Endothelial cell (in vitro differentiated cells): ENCODE measurements at regions not wholly inside any gene's neighbourhood (a gene's known extent, or its start where the extent isn't known, plus 50 kb on each side); places are given as distances from the start of the nearest gene placed in this dataset.

ENCODE experiments used
- DNase-seq: peaks from one replicate; pipeline ENCODE4 v3.0.0; 2021; ENCODE audit warnings: low spot score
- H3K27ac Mint-ChIP-seq: one replicate; pipeline ENCODE4 v1.8.0; 2021; ENCODE audit warnings: mixed read lengths, inconsistent platforms; ENCODE audit not compliant: unreplicated experiment
- H3K27me3 Mint-ChIP-seq: one replicate; pipeline ENCODE4 v1.8.0; 2021; ENCODE audit warnings: mild to moderate bottlenecking, moderate library complexity, mixed read lengths, inconsistent platforms; ENCODE audit not compliant: unreplicated experiment
- H3K36me3 Mint-ChIP-seq: one replicate; pipeline ENCODE4 v1.8.0; 2021; ENCODE audit warnings: mild to moderate bottlenecking, low read depth, mixed read lengths, inconsistent platforms; ENCODE audit not compliant: unreplicated experiment
- H3K4me1 Mint-ChIP-seq: one replicate; pipeline ENCODE4 v1.8.0; 2021; ENCODE audit warnings: mild to moderate bottlenecking, mixed read lengths, inconsistent platforms; ENCODE audit not compliant: unreplicated experiment
- H3K4me3 Mint-ChIP-seq: one replicate; pipeline ENCODE4 v1.8.0; 2021; ENCODE audit warnings: mild to moderate bottlenecking, mixed read lengths, inconsistent platforms; ENCODE audit not compliant: unreplicated experiment
- H3K9me3 Mint-ChIP-seq: one replicate; pipeline ENCODE4 v1.8.0; 2021; ENCODE audit warnings: mixed read lengths, inconsistent platforms; ENCODE audit not compliant: unreplicated experiment
- CTCF ChIP-seq: fragments of 200-600 bp; sonication (generic); IDR thresholded peaks from one replicate; pipeline ENCODE4 v1.5.0; 2021; ENCODE audit warnings: antibody characterized with exemption; ENCODE audit not compliant: unreplicated experiment

- H3K4me3 Mint-ChIP-seq: no peak overlapping the region
- peaks cover 21% of the 10 kb centered on the region for H3K4me1 Mint-ChIP-seq
- H3K27me3 Mint-ChIP-seq: no peaks in the 10 kb centered on the region
- H3K27ac Mint-ChIP-seq: no peak overlapping the region
- no peak for DNase-seq
- no peak for TF ChIP-seq CTCF
- H3K9me3 Mint-ChIP-seq: no peaks in the 10 kb centered on the region
- H3K36me3 Mint-ChIP-seq: no peaks in the 10 kb centered on the region
Observed at GRCh38 chr7:15836651-15837050, 150.2 kb upstream of the MEOX2 start.

- Mint-ChIP-seq H3K4me1 (peaks cover 21% of the 10 kb centered on the region), H3K4me3 (no peak overlapping the region), H3K9me3 (no peaks in the 10 kb centered on the region), H3K27ac (no peak overlapping the region), H3K27me3 (no peaks in the 10 kb centered on the region), H3K36me3 (no peaks in the 10 kb centered on the region)
- TF ChIP-seq CTCF: no peak
- no peak for DNase-seq
Observed at GRCh38 chr7:15836041-15836440, 149.6 kb upstream of the MEOX2 start.

- Mint-ChIP-seq H3K27me3 (no peaks in the 10 kb centered on the region), H3K27ac (no peak overlapping the region), H3K9me3 (no peaks in the 10 kb centered on the region), H3K4me1 (peaks cover 12% of the 10 kb centered on the region), H3K4me3 (no peak overlapping the region), H3K36me3 (no peaks in the 10 kb centered on the region)
- no peak for DNase-seq
- TF ChIP-seq CTCF: no peak
Observed at GRCh38 chr7:15834446-15834845, 148.0 kb upstream of the MEOX2 start.

GRCh38 chr7:15832996-15833395, 146.5 kb upstream of the MEOX2 start:
- Mint-ChIP-seq H3K27ac (no peak overlapping the region), H3K4me1 (peaks cover 8% of the 10 kb centered on the region), H3K9me3 (no peaks in the 10 kb centered on the region), H3K4me3 (no peak overlapping the region), H3K36me3 (no peaks in the 10 kb centered on the region), H3K27me3 (no peaks in the 10 kb centered on the region)
- DNase-seq: no peak
- TF ChIP-seq CTCF: no peak

GRCh38 chr7:15831606-15832005, 145.1 kb upstream of the MEOX2 start:
- H3K36me3 Mint-ChIP-seq: no peaks in the 10 kb centered on the region
- no peaks in the 10 kb centered on the region for H3K27me3 Mint-ChIP-seq
- no peak overlapping the region for H3K4me3 Mint-ChIP-seq
- TF ChIP-seq CTCF: no peak
- H3K9me3 Mint-ChIP-seq: no peaks in the 10 kb centered on the region
- peaks cover 6% of the 10 kb centered on the region for H3K4me1 Mint-ChIP-seq
- no peak for DNase-seq
- no peak overlapping the region for H3K27ac Mint-ChIP-seq
